ENCODE measurements at regions not wholly inside any gene's neighbourhood (a gene's known extent, or its start where the extent isn't known, plus 50 kb on each side); places are given as distances from the start of the nearest gene placed in this dataset.

DNA sequence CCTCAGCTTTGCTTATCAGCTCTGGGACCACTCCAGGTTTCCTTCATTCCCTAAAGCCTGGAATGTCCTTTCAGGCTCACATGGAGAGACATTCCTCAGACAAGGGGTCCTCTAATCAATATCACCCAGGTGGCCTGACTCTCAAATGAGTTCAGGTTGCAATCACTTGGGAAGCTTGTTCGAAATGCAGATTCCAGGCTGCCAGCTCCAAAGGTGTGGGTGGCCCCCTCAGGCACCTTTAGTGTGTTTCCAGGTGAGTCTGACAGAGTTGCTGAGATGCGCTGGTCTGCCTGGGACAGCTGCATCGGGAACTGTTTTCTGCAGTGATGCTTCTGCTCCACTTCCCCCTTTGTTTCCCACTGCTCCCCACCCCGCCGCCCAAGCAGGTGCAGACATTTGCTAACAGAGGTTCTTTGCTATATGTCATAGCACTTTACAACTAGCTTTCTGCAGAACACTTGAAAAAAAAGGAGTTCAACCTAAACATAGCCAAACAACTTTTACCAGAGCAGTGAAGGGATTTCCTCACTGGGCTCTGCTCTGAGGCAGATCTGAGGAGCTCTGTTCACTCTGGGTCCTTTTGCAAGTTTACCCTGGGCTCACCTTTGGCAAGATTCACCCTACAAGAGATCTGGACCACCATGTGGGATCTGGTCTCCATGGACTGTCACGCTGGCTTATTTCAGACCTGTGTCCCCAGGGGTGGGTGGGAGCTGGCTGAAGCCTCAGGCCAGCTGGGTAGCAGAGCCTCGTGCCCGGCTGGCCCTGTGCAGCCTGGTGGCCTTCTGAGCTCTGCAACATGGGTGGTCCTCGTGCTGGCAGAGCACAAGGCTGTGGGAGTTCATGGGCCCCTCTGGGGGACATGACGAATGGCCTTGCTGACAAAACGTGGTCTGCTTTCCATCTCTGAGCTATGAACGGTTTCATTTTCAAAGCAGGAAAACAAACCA is 539.6 kb downstream of the CCDC171 start:
- no peak for DNase-seq (ENCODE audit: extremely low read depth, low read depth, low spot score)

DNA sequence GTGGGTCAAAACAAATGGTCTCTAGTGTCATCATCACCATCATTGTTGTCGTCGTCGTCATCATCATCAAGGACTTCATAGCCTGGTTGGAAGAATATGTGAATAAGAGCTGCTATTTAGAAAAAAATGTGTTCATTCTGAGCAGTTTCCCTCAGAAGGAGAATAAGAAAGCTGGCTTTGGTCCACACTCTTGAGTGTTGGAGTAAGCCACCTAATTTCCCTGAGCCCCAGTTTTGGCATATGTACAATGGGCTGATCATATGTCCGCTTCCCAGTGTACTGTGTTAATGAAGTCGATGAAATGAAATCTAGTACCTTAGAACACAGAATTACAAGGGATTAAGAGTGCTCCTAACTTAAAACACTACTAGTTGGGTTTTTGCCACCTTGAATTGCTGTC is 545.5 kb downstream of the CCDC171 start:
- no peak for DNase-seq (ENCODE audit: extremely low read depth, low read depth, low spot score)

DNA sequence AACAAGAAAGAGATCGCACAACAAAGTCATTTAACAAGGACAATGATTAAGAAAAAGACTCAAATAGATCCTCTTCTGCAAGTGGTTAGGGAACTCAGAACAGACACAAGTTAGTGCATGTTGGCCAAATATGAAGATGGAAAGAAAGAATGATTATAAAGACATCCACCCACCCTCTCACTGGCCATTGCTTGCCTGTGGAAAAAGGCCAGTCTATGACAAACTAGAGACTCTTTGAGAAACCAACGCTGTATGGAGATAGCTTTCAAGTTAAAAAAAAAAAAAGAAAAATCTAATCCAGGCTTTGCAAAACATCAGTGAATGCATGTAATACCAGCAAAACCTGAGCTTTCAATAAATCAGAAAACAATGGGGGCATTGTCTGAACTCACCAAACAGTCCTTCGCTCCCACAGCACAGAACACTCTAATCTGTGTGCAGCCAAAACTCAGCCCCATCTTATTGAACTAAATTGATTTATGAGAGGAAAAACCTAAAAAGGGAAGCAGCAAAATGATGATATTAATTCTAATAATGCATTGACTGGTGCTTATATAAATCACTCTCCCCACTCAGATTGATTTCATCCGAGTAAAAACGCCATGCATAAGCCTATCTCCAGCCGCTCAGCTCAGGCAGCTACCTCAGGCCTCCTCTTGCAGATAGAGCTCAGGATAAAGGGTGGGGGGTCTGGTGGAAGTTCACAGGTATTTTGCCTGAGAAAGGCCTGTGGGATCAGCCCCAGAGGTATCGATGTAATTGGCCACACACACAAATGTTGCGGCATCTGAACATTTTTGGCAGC is 547.1 kb downstream of the CCDC171 start:
- DNase-seq (ENCODE audit: extremely low read depth, low read depth, low spot score): no peak

DNA sequence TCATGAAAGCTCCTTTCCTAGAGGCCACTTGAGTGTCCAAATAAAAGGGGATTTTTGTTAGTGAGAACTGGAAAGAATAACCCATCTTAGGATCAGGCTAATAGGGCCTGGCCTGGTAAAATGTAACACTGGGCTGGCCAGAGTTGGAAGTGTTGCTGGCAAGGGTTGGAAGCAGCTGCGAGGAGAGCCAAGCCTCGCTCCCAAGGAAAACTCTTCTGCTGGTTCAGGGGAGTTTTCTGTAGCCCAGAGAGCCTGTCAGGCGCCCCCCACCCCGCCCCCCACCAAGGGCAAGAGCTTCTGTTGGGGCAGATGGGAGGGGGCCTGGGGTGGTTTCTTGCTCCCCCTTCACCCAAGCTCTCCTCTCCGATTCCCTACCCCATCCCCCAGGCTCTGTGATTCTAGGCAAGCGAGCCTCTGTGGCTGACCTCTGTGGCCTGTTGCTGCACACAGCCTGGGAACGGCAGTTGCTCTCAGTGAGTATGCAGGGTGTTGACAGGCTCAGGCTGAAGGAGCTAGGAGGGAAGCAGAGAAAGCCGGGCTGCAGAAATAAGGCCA is 547.8 kb downstream of the CCDC171 start:
- DNase-seq (ENCODE audit: extremely low read depth, low read depth, low spot score): no peak

DNA sequence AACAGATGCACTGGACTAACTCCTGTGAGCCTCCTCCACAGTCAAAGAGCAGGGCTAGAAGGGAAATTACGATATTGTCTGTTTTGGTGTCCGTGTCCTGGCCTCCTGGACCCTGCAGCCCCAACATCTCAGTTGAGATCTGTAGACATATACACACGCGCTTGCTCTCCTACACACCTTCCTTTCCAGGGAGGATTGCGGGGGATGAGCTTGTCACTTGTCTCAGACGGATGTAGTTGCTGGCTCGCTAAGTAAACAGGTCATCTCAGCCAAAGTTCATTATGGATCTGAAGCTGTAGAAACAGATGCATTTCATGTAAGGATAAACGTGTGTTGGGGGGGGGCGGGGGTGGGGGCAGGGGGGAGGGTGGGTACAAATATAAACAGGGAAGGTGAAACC is 549.3 kb downstream of the CCDC171 start:
- no peak for DNase-seq (ENCODE audit: extremely low read depth, low read depth, low spot score)

DNA sequence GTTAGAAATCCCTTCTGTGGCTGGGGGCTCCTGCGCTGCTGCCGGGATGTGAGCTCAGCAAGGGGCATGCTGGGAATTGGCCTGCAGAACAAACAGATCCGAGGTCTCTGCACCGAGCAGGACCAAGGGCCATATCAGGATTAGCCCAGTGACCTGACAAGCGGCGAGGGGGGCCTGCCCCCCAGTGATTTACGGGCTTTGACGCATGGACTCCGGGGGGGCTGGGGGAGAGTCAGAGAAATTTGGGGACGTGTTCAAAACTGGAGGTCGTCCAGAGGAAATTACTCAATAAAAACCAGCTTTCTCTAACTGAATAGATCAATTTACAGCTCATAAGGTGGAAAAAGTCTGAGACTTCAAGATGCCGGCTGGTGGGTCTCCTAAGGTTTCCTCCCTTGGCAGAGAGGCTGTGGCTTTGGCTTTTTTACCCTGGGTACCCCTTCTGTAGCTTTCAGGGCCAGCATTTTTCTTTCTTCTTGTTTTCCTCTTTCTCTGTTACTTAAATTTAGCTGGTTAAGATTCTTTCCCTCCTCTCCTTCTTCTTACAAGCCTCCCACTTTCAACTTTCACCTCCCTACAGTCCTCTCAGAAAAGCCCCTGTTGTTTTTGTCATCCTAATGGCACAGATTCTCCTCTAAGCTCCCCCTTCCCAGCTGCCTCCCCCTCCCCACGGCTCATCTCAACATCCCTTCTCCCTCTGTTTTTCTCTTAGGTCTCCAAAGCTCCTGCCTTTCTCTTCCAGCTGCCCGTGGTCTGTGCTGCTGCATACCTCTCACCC is 551.0 kb downstream of the CCDC171 start:
- no peak for DNase-seq (ENCODE audit: extremely low read depth, low read depth, low spot score)

DNA sequence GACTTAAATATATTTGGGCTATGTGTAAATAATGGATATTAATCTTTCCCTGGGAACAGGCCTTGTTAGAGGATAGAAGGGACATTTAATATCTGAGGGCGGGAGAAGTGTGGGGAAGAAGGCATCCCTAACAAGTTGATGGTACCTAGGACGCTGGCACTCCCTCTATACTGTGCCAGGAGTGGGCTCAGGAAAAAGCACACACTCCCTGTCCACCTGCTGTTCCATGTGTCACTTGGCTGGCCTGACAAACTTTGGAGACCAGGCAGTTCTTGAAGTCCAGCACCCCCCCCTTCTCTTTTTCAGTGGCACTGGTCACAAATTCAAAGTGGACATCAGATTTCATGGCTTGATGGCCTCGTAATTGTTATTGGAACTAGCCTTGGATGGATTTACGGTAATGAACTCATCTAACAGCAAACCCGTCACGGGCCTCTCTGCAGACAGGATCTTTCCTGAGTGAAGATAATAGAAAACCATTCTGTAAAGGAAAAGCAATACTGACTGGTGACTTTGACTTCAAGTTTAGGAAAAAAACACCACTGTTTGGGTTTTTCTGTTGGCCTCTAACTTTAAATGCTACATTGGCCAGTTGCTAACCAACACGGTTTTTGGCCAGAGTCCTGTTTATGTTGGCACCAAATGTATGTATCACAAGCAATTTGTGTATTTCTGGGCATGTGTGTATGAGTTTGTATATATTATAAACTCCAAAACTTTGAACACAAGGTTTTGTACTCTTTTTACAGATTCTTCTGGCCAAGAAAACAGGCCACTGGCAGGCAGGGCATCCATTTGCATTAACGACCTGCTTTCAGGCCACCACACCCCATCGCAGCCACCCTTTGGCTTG is 552.6 kb downstream of the CCDC171 start:
- no peak for DNase-seq (ENCODE audit: extremely low read depth, low read depth, low spot score)

DNA sequence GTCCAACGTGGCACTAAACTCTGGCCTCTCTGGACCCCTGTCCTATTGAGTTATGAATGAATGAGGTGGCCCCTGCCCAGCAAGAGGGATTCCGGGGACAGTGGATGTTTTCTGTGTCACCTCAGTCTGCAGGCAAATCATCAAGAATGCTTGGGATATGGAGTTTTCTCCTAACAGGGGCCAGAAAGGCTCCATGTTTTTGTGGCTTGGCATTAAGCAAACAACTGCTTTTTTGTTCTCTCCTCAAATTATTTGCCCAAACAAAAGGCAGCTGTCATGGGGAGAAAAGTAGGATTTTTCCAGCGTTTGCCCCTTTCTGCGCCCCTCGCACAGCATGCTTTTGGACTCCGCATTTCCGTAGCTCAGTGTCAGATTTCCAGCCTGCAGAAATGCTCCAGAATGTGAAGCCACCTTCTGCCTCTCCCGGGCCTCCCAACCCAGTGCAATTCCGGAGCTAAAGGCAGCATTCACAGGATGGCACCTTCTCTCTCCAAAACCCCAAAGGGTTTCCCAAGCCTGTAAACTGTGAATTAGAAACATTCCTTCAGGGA is 553.3 kb downstream of the CCDC171 start:
- no peak for DNase-seq (ENCODE audit: extremely low read depth, low read depth, low spot score)

DNA sequence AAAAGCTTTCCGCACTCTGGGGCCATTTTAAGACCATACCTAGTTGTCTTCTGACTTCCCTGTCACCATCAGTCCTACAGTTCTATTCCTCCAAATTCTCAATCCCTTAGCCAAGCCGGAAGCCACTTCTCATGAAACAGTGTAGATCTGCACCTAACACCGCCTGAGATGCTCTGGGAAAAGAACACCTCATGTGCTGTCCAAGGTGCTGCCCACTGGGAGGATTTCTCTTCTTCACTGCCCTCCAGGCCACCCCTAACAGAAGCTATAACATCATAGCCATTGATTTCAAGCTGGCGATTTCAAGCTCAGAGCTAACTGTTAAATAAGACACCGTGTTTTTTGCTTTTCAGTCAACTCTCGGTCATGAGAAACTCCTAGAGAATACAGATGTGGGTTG is 559.3 kb downstream of the CCDC171 start:
- no peak for DNase-seq (ENCODE audit: extremely low read depth, low read depth, low spot score)

DNA sequence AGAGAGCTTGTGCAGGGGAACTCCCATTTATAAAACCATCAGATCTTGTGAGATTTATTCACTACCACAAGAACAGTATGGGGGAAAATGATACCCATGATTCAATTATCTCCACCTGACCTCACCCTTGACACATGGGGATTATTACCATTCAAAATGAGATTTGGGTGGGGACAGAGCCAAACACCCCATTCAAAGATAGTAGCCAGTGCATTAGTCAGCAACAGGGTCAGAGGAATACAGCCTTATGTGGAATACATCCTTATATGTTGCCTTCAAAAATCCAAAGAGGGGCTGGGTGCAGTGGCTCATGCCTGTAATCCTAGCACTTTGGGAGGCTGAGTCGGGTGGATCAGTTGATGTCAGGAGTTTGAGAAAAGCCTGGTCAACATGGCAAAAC is 563.2 kb downstream of the CCDC171 start:
- DNase-seq (ENCODE audit: extremely low read depth, low read depth, low spot score): no peak

DNA sequence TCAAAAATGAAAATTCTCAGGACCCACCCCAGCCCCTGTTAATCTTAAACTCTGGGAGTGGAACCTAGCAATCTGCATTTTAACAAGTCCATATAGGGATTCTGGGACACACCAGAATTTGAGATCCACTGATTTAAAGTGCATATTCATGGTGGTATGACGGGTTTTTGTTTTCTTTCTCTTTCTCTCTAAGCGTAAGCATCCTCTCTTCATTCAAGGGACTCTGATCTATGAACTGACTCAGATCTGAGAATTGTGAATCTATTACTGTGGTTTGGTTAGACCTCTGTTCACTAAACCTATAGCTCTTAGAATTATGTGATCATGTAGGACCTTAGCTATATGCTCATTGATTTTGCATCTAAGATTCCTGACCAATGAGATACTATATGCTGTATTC is 565.2 kb downstream of the CCDC171 start:
- DNase-seq (ENCODE audit: extremely low read depth, low read depth, low spot score): no peak

DNA sequence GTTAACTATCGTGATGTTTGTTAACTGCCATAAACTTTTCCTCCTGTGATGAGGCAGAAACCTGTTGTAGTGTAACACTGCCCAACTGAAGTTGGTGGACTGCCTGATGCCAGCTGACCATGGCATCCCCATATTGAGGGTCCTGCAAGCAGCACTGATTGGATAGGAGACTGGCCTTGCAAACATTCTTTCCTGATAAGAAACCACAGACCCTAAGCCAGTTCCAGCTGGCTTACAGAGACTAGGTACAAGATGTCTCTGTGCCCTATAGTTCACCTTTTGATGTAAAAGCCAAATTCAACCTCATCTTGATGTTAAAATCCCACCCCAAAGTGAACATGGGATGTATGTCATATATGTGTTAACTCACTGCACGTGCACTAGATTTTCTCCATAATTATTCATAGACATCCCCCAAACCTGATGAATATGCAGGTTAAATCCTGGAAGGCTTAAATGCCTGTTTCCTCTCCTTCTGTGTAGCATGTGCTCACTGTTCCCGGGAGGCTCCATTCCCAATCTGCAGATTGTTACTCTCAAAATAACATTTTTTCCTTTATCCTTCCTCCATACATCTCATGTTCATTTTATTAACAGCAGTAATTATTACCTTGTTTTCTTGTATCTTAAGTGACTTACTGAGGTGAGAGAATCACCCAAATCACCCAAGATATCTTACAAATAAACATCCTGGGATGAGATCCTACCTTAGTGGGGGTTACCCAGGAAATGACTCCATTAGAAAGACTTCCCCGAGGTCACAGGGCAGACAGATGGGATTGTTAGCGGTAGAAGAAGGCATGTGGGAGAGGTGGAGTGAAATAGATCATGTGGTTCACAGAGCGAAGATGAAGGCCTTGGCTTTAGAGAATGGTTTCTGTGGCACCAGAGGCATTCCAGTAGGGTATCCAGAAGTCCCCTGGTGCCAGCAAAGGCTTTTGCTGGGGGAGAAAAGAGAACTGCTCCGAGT is 566.7 kb downstream of the CCDC171 start:
- no peak for DNase-seq (ENCODE audit: extremely low read depth, low read depth, low spot score)

DNA sequence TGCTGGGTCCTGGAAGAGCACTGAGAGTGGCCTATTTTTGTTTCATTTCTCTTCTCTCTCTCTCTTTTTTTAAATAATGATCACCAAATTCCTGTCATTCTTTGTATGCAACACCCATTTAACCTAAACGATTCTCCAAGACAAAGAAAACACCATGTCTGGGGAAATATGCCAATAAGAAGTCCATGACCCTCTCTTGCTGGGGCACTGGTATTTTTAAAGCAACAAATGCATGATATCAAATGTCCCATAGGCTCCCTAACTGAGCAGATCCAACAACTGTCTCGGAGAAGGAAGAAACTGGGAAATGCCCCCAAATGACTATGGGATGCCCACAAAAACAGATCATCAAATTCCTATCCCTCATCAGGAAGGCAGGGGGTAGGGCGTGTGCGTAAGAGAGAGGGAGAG is 567.4 kb downstream of the CCDC171 start:
- DNase-seq (ENCODE audit: extremely low read depth, low read depth, low spot score): no peak

DNA sequence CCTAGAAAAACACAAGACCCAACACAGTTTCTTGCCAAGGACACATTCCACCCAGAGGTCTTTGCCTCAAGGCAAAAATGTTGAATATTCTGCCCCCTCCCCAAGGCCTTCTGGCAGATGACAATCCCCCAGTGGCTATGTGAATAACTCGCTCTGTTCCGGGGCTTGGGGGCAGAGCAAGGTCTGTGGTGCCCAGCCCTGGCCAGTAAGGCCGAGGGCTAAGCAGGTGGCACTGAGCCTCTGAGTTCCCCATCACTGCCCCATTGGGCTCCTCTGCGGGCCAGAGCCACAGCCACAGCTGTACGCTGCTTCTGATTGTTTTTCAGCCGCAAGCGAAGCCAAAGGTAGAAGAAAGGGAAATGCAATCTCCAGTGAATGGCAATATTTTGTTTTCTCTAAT is 567.9 kb downstream of the CCDC171 start:
- DNase-seq (ENCODE audit: extremely low read depth, low read depth, low spot score): no peak

DNA sequence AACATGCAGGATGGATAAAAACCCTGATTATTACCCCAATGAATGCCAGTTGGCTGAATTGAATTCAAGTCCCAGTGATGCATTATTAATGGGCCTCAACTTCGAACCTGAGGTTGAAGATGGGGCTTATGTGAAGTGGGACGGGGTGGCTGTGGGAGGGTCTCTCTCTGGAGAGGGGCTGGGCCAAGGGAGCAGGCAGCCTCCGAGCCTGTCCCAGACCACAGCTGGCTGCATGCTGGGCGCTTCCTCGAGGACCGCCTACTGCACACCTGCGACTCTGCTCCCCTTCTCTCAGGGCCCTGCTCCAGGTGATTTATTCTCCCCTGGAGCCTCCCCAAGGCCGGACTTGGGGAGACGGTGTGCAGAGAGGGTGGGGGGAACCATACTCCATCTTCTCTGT is 568.3 kb downstream of the CCDC171 start:
- no peak for DNase-seq (ENCODE audit: extremely low read depth, low read depth, low spot score)

DNA sequence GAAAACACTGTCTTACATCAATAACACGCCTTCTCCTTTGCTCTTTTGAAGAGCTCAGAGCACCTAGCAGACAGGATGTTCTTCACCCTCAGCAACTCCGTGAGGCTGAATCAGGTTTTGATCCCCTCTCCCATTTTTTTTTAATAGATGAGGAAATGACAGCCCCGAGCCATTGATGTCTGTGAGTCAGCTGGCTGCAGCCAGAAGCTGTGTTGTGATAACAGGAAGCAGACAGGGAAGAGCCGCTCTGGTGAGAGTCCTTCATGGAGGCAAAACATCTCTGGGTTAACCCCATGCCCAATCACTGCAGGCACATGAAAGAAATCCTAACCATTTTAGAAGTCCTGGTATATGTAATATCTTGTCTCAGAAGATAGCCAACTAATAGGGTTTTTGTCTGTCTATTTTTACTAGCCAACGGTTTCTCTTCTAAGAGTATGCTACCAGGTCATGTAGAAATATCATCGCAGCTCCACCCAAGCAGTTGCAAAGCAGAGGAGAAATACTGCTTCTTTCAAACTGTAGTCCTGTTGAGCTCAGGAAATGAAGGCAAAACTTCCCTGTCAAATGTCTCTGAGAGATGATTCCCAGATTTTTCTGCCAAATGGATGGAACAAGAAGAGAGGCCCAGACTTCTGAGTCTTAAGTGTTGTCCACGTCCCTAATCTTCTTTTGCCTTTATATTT is 568.9 kb downstream of the CCDC171 start:
- no peak for DNase-seq (ENCODE audit: extremely low read depth, low read depth, low spot score)

DNA sequence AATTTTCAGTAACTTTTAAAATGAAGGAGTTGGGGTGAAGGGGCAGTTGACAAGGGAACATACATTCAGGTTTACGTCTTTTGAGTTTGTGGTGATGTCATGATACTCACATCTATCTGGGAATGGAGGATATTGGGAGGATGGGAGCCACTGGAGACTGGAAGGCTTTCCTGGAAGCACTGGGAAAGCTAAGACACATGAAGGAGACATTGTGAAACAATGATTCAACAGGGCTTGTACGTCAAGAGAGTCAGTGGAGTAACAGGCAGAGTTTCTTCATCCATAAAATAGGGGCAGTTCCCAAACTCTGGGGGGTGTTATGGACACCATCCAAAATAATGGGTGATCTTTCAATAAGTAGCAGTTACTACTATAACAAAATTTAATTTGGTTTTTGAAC is 572.8 kb downstream of the CCDC171 start:
- DNase-seq (ENCODE audit: extremely low read depth, low read depth, low spot score): no peak

DNA sequence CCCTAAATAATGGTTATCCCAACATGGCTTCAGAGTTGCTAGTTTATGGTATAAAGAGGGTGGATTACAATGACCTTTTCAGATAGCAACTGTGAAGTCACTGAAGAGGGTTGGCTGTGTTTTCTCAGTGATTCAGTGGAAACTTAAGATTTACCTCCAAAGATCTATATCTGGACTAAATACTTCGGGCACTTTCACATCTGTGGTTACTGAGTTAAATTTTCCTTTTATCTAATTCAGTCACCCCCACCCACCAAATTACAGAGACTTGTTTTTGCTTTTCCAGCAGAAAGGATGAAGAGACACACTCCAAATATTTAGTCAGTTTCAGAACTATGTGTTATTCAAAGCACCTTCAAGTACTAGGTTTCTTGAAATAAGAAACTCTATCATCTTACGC is 573.2 kb downstream of the CCDC171 start:
- no peak for DNase-seq (ENCODE audit: extremely low read depth, low read depth, low spot score)

All from glomerular endothelial cell (primary cell).